K562 (cell line): ENCODE measurements at regions not wholly inside any gene's neighbourhood (a gene's known extent, or its start where the extent isn't known, plus 50 kb on each side); places are given as distances from the start of the nearest gene placed in this dataset.

ENCODE experiments used
- DACH1 ChIP-seq: fragments of 450-650 bp; IDR thresholded peaks from 2 replicates; pipeline ENCODE4 v1.6.1; 2018; ENCODE audit not compliant: partially characterized antibody
- ESRRA ChIP-seq: fragments of 450-650 bp; IDR thresholded peaks from 2 replicates; pipeline ENCODE4 v1.6.1; 2014; ENCODE audit warnings: low read depth, mild to moderate bottlenecking, moderate library complexity, borderline replicate concordance
- ETV5 ChIP-seq: sonication (generic); formaldehyde crosslinking; IDR thresholded peaks from 2 replicates; pipeline ENCODE4 v1.4.0; 2020; ENCODE audit warnings: low read depth, mild to moderate bottlenecking, missing genetic modification reagents
- NR3C1 ChIP-seq: sonication (generic); formaldehyde crosslinking; IDR thresholded peaks from 2 replicates; pipeline ENCODE4 v1.8.1; 2022; ENCODE audit warnings: missing genetic modification reagents
- POLR3G ChIP-seq: IDR thresholded peaks from 2 replicates; pipeline ENCODE4 v1.6.1; 2011; ENCODE audit not compliant: insufficient read length, insufficient replicate concordance; ENCODE audit errors: extremely low read depth
- SMAD4 ChIP-seq: fragments of 250-450 bp; sonication (Bioruptor Pico); conservative IDR thresholded peaks from 2 replicates; pipeline ENCODE4 v1.8.0; 2021; ENCODE audit warnings: inconsistent platforms, mild to moderate bottlenecking, moderate library complexity
- ZNF274 ChIP-seq: IDR thresholded peaks from 2 replicates; pipeline ENCODE4 v1.6.1; 2011; ENCODE audit warnings: low read depth, mild to moderate bottlenecking, low read length, moderate library complexity, borderline replicate concordance
- TF ChIP-seq, protein P1 (sequence below): fragments of 450-650 bp; formaldehyde crosslinking; IDR thresholded peaks from 2 replicates; pipeline ENCODE4 v1.4.0; 2020; ENCODE audit warnings: mild to moderate bottlenecking, moderate library complexity
- TF ChIP-seq, protein P2 (sequence below): fragments of 250-450 bp; sonication (Bioruptor Pico); IDR thresholded peaks from 2 replicates; pipeline ENCODE4 v1.8.0; 2022; ENCODE audit warnings: inconsistent platforms, mild to moderate bottlenecking, moderate library complexity, borderline replicate concordance

DNA sequence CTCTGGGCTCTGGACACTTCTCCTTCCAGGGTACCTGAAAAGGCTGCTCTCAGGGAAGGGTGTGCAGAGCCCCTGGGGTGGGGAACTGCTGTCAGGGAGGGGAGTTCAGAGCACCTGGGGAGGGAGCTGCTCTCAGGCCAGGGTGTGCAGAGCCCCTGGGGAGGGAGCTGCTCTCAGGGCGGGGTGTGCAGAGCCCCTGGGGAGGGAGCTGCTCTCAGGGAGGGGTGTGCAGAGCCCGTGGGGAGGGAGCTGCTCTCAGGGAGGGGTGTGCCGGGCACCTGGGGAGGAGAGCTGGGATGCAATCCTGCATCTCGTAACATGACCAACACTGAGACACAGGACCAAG is 764.2 kb downstream of the BRD1 start:
- TF ChIP-seq, protein P1, sequence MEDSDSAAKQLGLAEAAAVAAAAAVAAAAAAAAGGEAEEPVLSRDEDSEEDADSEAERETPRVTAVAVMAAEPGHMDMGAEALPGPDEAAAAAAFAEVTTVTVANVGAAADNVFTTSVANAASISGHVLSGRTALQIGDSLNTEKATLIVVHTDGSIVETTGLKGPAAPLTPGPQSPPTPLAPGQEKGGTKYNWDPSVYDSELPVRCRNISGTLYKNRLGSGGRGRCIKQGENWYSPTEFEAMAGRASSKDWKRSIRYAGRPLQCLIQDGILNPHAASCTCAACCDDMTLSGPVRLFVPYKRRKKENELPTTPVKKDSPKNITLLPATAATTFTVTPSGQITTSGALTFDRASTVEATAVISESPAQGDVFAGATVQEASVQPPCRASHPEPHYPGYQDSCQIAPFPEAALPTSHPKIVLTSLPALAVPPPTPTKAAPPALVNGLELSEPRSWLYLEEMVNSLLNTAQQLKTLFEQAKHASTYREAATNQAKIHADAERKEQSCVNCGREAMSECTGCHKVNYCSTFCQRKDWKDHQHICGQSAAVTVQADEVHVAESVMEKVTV, result no peak
- TF ChIP-seq NR3C1 (CRISPR knock-in tag) (no peak), ESRRA (no peak), DACH1 (no peak), ETV5 (no peak), POLR3G (no peak), ZNF274 (no peak), SMAD4 (no peak)
- TF ChIP-seq, protein P2, sequence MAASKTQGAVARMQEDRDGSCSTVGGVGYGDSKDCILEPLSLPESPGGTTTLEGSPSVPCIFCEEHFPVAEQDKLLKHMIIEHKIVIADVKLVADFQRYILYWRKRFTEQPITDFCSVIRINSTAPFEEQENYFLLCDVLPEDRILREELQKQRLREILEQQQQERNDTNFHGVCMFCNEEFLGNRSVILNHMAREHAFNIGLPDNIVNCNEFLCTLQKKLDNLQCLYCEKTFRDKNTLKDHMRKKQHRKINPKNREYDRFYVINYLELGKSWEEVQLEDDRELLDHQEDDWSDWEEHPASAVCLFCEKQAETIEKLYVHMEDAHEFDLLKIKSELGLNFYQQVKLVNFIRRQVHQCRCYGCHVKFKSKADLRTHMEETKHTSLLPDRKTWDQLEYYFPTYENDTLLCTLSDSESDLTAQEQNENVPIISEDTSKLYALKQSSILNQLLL, result no peak
